HG03342 (cell line): ENCODE measurements at regions not wholly inside any gene's neighbourhood (a gene's known extent, or its start where the extent isn't known, plus 50 kb on each side); places are given as distances from the start of the nearest gene placed in this dataset.
"Not testable (repeated sequence)": the region's sequence is repeated elsewhere in the genome, so short reads cannot be mapped to it uniquely, and the experiment has no call there.

ENCODE experiments used
- ATAC-seq: cut with Tn5 transposase; IDR thresholded peaks from one replicate; pipeline ENCODE4 v1.9.1; 2021; ENCODE audit warnings: mild to moderate bottlenecking, moderate library complexity; ENCODE audit not compliant: unreplicated experiment

DNA sequence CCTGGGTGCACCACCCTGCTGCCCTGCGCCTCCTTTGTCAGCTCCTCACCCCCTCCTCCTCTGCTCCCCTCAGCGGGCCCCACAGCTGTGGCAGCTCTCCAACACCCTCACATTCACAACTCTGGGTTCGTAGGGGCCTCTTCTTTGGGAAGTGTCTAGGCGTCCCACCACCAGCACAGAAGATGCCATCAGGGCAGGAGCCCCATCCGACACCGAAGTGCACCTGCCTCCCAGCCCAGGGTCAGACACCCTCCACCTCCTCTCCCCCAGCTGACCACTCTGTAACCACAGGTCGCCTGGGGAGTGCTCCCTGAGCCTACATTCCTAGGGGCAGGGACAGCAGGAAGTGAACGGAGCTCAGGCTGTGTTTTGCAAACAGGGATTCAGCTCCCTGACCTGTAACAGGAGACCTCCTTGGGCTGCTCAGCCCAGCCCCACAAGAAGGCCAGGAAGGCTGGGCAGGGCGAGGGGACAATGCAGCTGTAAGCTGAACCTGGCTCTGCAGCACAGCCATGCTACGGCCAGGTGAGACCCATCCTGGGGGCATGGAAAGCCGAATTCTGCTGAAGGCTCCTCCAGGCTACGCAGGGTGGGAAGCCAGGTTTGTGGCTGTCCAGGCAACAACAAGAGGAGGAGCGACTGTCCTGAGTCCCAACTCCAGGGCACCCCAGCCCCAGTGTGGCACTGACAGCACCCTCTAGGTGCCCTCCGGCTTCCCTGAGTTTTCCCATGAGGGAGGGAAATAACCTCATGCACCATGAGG, 269.0 kb downstream of the GOLGA6L6 start:
- ATAC-seq: no peak

GRCh38 chr15:20271647-20272046, 270.0 kb downstream of the GOLGA6L6 start:
- ATAC-seq: no peak

GRCh38 chr15:20269956-20270355, 271.6 kb downstream of the GOLGA6L6 start:
- not testable (repeated sequence) for ATAC-seq

DNA sequence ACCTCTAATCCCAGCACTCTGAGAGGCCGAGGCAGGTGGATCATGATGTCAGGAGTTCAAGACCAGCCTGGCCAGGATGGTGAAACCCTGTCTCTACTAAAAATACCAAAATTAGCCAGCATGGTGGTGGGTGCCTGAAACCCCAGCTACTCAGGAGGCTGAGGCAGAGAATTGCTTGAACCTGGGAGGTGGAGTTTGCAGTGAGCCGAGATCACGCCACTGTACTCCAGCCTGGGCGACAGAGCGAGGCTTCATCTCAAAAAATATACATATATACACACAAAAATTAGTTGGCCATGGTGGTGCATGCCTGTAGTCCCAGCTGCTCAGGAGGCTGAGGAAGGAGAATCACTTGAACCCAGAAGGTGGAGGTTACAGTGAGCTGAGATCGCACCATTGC, 273.6 kb downstream of the GOLGA6L6 start:
- ATAC-seq: not testable (repeated sequence)

- ATAC-seq: not testable (repeated sequence)
Measured at GRCh38 chr15:20267051-20267730, 274.4 kb downstream of the GOLGA6L6 start.

DNA sequence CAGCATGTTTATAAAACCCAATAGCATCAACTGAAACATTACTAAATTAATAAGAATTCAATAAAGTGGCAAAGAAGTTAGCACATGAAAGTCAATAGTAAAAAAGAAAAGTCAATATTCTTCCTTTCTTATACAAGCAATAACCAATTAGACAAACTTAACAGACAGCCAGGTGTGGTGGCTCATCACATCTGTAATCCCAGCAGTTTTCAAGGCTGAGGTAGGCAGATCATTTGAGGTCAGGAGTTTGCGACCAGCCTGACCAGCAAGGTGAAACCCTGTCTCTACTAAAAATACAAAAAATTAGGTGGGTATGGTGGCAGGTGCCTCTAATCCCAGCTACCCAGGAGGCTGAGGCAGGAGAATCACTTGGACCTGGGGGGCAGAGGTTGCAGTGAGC, 275.9 kb downstream of the GOLGA6L6 start:
- ATAC-seq: not testable (repeated sequence)

DNA sequence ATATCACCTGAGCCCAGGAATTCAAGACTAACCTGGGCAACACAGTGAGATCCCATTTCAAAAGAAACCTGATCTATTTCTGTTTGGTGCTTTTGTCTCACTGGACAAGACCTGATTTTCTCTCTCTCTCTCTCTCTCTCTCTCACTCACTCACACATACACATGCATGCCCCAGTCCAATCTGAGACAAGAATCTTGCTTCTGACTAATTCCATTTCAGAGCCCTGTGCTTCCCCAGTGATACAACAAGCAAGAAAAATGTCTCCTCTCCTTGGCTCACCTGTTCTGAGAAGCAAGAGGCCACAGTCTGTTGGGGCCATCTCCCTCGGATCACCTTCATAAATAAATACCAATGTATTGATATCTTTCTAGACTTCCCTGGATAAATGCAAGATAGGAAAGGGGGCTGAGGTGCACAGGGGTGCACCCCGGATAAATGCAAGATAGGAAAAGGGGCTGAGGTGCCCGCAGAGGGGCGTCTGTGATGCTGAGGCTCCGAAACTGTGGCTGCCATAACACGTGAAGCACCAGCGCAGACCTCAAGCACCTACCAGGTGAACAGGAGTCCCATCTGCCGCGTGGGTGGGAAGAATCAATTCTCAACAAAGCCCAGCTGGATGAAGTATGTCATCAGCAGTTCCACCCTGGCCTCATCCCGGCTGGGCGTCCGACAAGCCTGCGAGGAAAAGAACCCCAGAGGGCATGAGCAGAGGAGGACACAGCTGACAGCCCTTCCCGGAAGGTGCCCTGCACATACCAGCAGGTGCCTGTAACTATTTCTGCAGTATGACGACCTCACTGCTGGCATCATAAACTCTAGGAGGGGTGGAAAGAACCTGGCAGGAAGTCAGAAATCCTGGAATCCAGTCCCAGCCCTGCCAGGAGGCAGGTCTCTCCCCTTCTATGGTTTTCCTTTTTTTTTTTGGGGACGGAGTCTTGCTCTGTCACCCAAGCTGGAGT, 280.0 kb downstream of the GOLGA6L6 start:
- not testable (repeated sequence) for ATAC-seq

DNA sequence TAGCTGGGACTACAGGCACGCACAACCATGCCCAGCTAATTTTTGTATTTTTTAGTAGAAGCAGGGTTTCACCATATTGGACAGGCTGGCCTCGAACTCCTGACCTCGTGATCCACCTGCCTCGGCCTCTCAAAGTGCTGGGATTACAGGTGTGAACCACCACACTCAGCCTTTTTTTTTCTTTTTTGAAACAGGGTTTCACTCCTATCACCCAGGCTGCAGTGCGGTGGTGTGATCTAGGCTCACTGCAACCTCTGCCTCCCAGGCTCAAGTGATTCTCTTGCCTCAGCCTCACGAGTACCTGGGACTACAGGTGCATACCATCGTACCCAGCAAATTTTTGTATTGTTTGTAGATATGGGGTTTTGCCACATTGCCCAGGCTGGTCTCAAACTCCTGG, 280.9 kb downstream of the GOLGA6L6 start:
- not testable (repeated sequence) for ATAC-seq

DNA sequence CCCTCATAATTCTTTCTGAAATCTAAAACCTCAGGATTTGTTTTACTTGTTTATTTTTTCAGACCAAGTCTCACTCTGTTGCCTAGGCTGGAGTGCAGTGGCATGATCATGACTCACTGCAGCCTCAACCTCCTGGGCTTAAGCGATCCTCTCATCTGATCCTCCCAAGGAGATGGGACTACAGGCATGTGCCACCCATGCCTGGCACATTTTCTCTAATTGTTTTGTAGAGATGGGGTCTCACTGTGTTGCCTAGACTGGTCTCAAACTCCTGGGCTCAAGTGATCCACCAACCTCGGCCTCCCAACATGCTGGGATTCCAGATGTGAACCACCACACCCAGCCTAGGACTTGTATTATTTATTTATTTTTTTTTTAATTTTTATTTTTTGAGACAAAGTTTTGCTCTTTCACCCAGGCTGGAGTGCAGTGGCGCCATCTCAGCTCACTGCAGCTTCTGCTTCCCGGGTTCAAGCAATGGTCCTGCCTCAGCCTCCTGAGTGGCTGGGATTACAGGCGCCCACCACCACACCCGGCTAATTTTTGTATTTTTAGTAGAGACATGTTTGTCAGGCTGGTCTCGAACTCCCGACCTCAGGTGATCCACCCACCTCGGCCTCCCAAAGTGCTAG, 281.9 kb downstream of the GOLGA6L6 start:
- not testable (repeated sequence) for ATAC-seq

- ATAC-seq: not testable (repeated sequence)
Measured at GRCh38 chr15:20256394-20256793, 285.2 kb downstream of the GOLGA6L6 start.

- ATAC-seq: not testable (repeated sequence)
Measured at GRCh38 chr15:20255641-20256040, 286.0 kb downstream of the GOLGA6L6 start.

GRCh38 chr15:20253047-20253615, 288.5 kb downstream of the GOLGA6L6 start:
- not testable (repeated sequence) for ATAC-seq

GRCh38 chr15:20252040-20252439, 289.6 kb downstream of the GOLGA6L6 start:
- ATAC-seq: not testable (repeated sequence)

- not testable (repeated sequence) for ATAC-seq
Measured at GRCh38 chr15:20251214-20252005, 290.2 kb downstream of the GOLGA6L6 start.

GRCh38 chr15:20250206-20250605, 291.4 kb downstream of the GOLGA6L6 start:
- not testable (repeated sequence) for ATAC-seq

DNA sequence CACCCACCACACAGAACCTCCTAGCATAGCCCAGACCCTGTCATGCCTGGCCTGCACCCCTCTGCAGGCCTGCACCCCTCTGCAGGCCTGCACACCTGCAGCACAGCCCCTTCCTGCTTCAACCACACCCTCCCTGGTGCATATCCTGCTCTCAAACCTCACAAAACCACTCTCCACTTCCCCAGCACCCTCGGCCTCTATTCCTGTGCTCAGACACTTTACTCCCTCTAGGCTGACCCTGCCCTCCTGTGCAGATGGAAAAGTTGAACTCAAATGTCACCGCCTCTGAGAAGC, 292.0 kb downstream of the GOLGA6L6 start:
- not testable (repeated sequence) for ATAC-seq

DNA sequence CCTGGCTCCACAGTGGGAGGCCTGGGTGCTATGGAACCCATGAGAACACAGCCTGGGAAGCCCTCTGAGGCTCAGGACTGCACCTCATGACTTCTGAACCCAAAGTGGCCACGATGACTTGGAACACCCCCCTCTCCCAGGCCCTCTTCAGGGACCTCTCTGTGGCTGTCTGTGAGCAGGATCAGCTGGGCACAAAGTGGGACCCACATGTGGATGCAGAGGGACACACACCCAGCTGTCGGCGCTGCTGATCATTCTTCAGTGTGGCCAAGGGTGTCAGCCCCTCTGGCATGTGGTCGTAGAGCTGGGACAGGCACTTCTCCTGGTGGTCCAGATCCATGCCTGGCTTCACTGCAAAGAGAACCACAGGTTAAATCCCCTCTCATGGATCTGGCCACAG, 293.2 kb downstream of the GOLGA6L6 start:
- not testable (repeated sequence) for ATAC-seq

DNA sequence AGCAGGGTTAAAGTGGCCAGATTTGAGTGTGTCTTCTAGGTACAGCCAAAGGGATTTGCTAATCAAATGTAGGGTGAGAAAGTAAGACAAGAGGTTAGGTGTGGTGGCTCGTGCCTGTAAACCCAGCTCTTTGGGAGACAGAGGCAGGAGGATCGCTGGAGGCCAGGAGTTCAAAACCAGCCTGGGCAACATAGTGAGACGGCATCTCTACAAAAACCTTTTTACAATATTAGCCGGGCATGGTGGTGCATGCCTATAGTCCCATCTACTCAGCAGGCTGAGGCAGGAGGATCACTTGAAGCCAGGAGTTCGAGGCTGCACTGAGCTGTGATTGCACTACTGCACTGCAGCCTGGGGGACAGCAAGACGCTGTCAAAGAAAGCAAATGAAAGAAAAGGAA, 294.5 kb downstream of the GOLGA6L6 start:
- not testable (repeated sequence) for ATAC-seq

GRCh38 chr15:20246624-20247023, 295.0 kb downstream of the GOLGA6L6 start:
- not testable (repeated sequence) for ATAC-seq

DNA sequence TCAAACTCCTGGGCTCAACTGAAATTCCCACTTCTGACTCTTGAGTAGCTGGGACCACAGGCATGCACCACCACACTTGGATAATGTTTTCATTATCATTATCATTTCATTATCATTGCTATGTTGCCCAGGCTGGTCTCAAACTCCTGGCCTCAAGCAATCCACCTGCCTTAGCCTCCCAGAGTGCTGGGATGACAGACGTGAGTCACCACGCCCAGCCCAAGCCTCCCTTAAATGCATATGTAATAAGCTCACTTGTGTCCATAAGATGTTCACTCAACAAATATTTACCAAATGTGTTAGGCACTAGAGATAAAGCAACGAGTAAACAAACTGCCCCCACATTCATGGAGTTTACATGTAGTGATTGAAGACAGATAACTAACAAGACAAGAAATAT, 295.7 kb downstream of the GOLGA6L6 start:
- ATAC-seq: not testable (repeated sequence)
